Gastroesophageal sphincter (tissue), 3 donors: ENCODE measurements at regions not wholly inside any gene's neighbourhood (a gene's known extent, or its start where the extent isn't known, plus 50 kb on each side); places are given as distances from the start of the nearest gene placed in this dataset.

Source experiments
- CTCF ChIP-seq, 4 experiments: fragments of 200-600 bp in 2 of 4; fragments of 450-650 bp in 2 of 4; sonication (generic) in 1 of 4; IDR thresholded peaks; one replicate each; pipeline ENCODE4 v1.5.1; 2017 to 2019; ENCODE audit warnings: antibody characterized with exemption in 4 of 4, mild to moderate bottlenecking in 2 of 4, moderate library complexity in 2 of 4
- EP300 ChIP-seq: sonication (generic); formaldehyde crosslinking; IDR thresholded peaks from one replicate; pipeline ENCODE4 v1.6.1; 2017; ENCODE audit warnings: antibody characterized with exemption, mild to moderate bottlenecking
- POLR2A ChIP-seq, 2 donors: fragments of 450-650 bp; IDR thresholded peaks; one replicate each; pipeline ENCODE4 v1.6.1; 2017; ENCODE audit warnings: antibody characterized with exemption in 2 of 2, mild to moderate bottlenecking in 2 of 2, moderate library complexity in 1 of 2
- POLR2AphosphoS5 ChIP-seq: sonication (generic); formaldehyde crosslinking; IDR thresholded peaks from one replicate; pipeline ENCODE4 v1.6.1; 2017; ENCODE audit warnings: antibody characterized with exemption

GRCh38 chr4:64192731-64193412 is 216.4 kb downstream of the TECRL start:
- TF ChIP-seq CTCF (IDR thresholded peaks at IDR 0.05) (no peak), EP300 (no peak), POLR2AphosphoS5 (no peak), POLR2A (IDR thresholded peaks at IDR 0.05) (no peak)
